IPS DF 4.7 (cell line): ENCODE measurements at regions not wholly inside any gene's neighbourhood (a gene's known extent, or its start where the extent isn't known, plus 50 kb on each side); places are given as distances from the start of the nearest gene placed in this dataset.

ENCODE experiments used
- DNase-seq: peaks from one replicate; pipeline ENCODE4 v3.0.0-alpha.2; 2013; ENCODE audit warnings: low spot score; ENCODE audit errors: extremely low read depth

DNA sequence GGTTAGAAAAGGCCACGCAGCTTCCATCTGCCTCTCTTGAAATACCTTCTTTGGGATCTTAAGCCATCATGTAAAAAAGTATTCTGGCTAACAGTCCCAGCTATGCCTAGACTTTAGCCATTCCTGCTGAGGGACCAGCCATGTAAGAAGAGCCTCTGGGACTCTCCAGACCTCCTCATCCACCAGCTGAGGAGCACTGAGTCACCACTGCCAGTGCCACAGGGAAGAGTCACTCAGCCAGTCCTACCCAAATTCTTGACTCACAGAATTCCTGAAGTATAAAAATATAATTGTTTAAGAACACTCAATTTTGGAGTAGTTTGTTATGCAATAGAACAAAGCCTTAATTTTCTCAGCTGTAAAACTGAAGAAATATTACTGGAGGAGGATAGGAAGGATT is 436.7 kb downstream of the ZEB2 start:
- no peak for DNase-seq

DNA sequence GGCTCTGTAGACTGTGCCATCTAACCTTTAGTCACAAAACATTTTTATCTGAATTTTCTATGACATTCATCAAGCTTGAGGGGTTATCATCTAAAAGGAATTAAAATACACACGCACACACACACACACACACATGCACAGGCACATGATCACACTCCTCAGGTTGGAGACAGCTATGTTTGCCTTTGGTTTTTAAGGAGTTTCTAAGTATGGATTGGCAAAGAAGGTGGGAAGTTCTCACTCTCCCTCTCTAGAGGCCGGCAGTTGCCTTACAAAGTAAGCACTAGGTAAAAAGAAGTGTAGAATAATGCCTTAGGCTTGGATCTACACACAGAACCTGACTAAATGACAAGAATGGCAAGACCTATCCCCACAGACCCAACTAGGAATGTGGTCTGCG is 437.1 kb downstream of the ZEB2 start:
- no peak for DNase-seq

DNA sequence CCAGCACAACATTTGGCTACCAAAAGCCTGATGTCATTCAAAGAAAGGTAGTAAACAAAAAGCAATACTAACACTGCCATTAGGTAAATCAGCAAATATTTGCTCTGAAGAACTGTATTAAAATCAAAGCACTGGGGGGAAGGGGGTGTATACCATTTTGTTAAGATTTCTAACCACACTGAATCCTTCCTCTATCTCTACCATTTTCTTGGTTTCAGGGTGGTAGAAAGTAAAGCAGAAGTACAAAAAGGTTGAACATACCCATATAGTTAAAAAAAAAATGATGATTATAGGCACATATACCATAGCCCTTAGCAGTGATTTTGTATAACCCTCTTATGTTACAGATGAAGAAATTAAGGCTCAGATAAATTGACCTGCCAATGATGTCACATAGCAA is 437.6 kb downstream of the ZEB2 start:
- no peak for DNase-seq

DNA sequence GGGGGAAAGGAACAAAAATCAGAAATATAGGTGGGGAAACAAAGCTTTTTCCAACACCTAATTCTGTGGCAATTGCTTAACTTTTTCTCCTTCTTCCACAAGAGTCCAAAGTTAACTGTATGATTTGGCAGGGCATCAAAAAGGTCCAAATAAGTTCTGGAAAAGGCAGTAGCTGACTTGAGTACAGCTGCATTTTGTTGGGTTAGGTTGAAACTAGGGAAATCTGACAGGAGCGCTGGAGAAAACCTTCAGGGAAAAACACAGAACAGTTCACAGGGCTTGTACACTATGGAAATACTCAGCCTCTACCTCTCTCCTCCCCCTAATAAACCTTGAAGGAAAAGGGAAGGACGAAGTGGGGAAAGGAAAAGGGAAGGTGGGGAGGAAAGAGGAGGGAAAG is 438.6 kb downstream of the ZEB2 start:
- DNase-seq = no peak

DNA sequence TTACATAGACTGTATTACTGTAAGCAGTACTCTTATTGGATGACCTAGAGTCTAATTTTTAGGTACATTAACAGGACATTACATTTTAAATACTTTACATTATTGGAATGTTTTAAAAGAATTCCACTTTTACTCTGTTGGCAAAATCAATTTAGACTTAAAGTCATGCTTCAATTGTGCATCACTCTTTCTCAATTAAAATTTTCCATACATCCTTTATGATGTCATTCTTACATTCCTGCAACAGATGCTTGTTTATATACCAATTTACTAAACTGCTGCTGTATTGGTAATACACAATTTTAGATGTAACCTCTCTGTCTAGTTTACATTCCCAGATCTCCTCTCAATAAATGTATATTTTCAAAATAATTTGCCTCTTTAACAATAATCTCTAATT is 440.1 kb downstream of the ZEB2 start:
- DNase-seq = no peak

GRCh38 chr2:144078802-144079724 is 440.9 kb downstream of the ZEB2 start:
- no peak for DNase-seq

DNA sequence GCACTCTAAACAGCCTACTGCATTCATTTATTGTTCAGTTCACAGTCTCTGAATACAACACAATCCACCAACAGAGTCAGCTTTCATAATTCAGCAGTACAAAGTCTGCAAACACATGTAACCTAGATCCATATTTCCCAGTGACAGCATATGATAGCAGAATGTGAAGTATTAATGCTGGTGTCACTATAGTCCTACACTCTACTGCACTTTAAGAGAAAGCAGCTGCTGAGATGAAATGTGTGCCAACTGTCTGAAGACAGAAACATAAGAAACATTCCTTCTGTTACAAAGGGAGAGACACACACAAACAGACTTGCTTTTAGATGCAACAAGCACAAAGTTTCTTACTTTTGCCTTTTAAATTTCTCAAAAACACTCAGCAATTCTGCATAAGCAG is 441.8 kb downstream of the ZEB2 start:
- no peak for DNase-seq

DNA sequence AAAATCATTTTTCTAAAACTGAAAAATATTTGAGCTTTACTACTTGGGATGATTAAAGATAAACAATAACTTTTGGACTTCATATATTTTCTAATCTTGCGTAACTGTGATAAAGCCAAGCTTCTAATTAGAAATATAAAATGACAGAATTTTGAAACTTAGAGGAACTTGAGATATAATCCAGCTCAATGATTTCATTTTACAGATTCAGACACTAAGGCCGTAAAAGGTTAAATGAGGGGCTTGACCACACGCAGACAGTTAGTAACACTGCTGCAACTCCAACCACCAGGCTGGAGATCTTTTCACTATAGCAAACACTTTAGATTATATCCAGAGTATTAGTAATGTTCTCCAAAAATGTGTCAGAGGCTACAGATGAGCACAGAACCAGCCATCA is 445.5 kb downstream of the ZEB2 start:
- no peak for DNase-seq

DNA sequence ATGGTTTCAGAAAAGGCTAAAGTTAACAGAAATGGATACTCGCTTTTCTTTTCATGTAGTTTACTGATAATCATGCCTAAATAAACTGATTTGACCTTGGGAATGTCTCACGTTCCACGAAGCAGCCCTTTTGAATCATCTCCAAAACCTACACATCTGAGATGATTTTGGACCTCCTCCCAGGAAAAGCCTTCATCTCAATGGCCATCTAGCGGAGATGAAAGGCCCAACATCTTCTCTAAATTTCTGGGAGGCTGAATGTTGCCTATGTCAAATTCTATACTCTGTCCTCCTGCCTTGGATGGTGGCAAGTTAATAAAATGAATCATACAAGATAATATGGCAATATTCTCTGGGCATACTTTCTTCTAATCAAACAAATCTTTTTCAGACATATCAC is 448.5 kb downstream of the ZEB2 start:
- no peak for DNase-seq

DNA sequence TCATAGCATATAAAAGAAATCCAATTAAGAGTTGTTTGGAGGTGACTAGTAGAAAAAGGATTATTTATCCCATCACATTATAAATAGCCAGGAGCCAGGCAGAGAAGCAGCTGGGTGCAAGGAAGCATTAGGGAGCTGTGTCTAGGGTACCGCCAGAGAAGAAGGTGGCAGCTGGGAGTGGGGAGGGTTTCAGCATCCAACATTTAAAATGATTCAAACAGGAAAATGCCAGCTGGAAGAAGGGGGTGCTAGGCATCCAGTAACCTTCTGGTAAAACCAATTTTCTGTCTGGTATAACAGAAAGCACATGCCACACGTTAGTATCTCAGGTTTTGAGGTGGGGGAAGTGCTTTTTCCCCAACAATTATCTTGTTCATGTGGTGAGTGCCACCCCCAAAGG is 452.4 kb downstream of the ZEB2 start:
- no peak for DNase-seq

DNA sequence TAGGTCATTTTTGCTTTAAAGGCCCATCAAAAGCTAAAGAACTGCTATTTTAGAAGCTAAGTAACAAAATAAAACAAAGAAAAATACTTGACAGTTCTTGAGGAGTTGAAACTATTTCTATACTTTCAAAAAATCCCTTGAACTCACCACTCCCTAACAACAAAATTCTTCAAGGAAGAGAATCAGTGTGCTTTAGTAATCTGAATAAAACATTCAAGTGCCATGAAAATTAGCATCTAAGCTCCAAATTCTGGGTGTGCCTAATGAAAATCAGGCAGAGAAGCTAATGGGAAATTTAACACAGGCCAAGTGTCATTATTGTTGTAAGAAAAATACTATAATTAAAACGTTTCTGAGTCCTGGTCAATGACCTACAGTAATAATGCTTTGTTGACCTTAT is 456.3 kb downstream of the ZEB2 start:
- DNase-seq = no peak

DNA sequence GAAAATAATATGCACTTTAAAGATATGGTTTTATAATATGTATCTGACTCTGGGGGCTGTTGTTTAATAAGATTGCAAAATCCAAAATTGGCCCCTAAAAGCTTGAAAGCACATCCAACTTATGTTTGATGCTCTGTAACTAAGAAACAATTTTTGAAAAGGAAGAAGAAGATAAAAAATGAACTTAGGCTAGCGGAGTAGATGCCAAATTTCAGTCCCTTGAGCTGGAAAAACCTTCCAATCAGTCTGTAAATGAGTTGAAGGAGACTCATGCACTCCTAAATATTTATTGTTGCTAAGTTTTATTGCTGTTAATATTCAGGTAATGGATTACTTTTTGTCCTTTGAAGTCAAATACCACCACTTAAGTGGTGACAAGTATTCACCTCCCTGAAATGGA is 465.0 kb downstream of the ZEB2 start:
- DNase-seq = no peak

GRCh38 chr2:144052083-144052482 is 467.8 kb downstream of the ZEB2 start:
- no peak for DNase-seq

DNA sequence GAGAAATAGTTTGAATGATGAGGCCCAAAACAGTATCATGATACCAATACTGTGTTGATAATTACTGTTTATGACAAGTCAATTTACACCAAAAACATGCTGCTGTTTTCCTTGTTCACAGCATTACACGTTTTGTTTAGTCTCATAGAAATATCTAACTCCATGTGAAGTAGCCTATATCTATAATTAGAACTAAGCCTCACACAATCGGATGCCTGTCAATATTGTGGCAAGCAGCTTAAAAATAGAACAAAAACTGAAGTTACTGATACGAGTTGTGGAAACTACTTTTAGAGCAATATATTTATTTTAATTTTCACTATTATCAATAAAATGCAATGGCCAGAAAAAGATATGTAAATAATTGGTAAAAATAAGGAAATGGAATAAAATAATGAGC is 470.8 kb downstream of the ZEB2 start:
- DNase-seq = no peak

DNA sequence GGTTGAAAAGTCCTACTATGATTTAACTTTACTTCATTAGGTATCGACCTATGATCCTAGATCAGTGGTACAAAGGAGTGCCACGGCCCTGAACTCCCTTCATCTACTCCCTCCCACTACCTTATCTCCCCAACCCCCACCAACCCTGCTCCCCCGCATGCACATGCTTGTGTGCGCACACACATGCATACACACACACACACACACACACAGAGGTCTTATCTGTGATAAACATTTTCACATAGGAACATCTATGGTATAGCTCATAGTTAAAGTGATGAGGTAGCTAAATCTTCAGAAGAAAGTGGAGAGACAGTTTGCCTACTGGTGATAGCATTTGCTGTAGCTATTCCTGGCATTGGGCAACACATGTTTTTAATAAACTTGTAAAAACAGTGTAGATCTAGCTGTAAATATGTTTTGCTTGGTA is 471.3 kb downstream of the ZEB2 start:
- DNase-seq = no peak

DNA sequence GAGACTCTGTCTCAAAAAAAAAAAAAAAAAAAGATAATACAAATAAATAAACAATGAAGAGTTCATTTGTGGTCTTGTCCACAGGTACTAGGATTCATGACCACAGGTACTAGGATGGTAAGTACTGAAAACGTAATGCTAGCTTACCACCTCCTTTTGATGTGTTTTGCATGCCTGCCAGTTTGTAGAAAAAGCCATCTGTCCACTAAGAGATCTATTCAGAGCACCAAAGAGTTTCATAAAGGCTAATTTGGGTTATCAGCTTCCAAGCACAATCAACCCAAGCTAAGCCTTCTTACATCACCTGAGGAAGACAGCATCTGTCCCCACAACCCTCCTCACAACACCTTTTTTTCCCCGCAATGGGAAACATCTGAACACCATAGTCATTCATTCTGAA is 477.2 kb downstream of the ZEB2 start:
- no peak for DNase-seq

GRCh38 chr2:144041612-144042011 is 478.3 kb downstream of the ZEB2 start:
- DNase-seq = no peak

DNA sequence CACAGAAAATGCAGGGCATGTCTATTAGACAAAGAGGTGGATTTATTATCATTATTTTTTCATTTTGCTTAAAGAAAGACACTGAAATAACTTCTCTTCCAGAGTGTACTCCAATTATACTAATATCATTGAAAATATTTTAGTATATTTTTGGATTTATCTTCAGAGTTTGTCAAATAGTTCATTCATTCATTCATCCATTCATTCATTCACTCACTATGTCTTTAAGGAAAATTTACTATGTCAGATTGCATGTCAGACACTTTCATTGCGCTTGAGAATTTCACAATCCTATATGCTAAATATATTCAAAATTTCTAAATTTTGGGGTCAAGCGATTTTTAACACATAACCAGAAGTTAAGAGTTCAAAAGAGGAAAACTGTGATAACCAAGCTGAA is 479.1 kb downstream of the ZEB2 start:
- no peak for DNase-seq

GRCh38 chr2:144032566-144032965 is 487.4 kb downstream of the ZEB2 start:
- DNase-seq = no peak

- DNase-seq = no peak
Measured at GRCh38 chr2:144030791-144031190, 489.1 kb downstream of the ZEB2 start.

GRCh38 chr2:144027593-144027992 is 492.3 kb downstream of the ZEB2 start:
- no peak for DNase-seq

DNA sequence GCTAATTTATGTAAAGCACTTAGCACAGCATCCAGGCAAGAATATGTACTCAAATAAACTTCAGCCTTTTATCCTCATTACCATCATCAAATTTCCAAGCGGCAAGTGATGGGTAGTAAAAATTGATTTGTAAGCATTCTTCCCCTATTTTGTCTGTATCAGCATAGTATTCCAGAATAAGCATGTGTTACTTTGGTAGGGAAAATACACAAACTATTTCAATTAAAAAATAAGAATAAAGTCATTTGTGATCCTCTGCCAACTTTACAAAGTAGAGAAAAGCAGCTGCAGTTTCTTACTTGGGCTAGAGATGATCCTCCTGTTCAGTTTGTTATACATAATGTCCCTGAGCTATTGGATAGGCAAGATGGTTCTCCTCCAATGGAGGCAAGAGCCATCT is 493.2 kb downstream of the ZEB2 start:
- DNase-seq = no peak

DNA sequence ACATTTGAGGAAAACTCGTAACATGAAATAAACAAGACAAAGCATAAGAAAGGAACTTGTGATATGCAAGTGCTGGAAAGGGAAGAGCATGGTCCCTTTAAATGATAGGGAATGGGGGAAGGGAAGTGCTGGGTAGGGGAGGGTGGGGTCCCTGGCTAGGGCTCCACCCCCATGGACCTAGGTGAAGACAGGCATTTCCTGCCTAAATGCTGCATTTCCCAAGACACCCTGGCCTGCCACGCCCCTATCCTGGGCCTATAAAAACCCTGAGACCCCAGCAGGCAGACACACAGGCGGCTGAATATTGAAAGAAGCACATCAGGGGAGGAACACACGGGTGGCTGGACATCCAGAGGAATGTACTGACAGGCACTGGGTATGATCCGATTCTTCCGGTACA is 499.9 kb downstream of the ZEB2 start:
- no peak for DNase-seq
